Esophagus squamous epithelium (tissue), 4 donors: ENCODE measurements at regions not wholly inside any gene's neighbourhood (a gene's known extent, or its start where the extent isn't known, plus 50 kb on each side); places are given as distances from the start of the nearest gene placed in this dataset.

Experiments used
- POLR2A ChIP-seq, 4 donors: fragments of 450-650 bp; IDR thresholded peaks; one replicate each; pipeline ENCODE4 v1.6.1; 2017; ENCODE audit warnings: antibody characterized with exemption in 4 of 4, mild to moderate bottlenecking in 4 of 4, moderate library complexity in 3 of 4
- TF ChIP-seq, protein P1 (sequence below), 6 experiments: fragments of 450-650 bp in 4 of 6; fragments of 200-600 bp in 2 of 6; sonication (generic) in 2 of 6; IDR thresholded peaks; one replicate each; pipeline ENCODE4 v1.5.1; 2016 to 2019; ENCODE audit warnings: antibody characterized with exemption in 6 of 6, mild to moderate bottlenecking in 4 of 6, moderate library complexity in 4 of 6

DNA sequence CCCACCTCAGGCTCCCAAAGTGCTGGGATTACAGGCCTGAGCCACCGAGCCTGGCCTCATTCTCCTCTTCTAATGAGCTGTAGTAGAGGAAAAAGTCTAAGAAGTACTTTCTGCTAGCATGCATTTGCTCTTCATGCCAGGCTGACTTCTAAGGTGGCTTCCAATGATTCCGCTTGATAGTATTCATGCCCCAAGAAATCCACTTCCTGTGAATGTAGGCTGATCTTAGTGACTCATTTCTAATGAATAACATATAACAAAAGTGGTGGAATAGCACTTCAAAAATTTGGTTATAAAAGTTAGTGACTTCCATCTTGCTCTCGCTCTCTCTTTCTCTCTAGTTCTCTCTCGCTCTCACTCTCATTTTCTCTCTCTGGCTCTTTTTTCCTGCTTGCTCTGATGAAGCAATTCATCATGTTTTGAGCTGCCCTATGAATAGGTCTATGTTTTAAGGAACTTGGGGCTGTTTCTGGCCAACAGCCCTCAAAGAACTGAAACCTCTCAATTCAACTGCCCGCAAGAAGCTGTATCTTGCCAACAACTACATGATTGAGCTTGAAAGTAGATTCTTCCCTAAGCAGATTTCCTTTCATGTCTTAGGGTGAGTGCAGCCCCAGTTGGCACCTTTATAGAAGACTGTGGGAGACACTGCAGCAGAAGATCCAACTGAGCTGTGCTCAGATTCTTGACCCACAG is 282.9 kb downstream of the RMST start:
- TF ChIP-seq, protein P1, sequence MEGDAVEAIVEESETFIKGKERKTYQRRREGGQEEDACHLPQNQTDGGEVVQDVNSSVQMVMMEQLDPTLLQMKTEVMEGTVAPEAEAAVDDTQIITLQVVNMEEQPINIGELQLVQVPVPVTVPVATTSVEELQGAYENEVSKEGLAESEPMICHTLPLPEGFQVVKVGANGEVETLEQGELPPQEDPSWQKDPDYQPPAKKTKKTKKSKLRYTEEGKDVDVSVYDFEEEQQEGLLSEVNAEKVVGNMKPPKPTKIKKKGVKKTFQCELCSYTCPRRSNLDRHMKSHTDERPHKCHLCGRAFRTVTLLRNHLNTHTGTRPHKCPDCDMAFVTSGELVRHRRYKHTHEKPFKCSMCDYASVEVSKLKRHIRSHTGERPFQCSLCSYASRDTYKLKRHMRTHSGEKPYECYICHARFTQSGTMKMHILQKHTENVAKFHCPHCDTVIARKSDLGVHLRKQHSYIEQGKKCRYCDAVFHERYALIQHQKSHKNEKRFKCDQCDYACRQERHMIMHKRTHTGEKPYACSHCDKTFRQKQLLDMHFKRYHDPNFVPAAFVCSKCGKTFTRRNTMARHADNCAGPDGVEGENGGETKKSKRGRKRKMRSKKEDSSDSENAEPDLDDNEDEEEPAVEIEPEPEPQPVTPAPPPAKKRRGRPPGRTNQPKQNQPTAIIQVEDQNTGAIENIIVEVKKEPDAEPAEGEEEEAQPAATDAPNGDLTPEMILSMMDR (IDR thresholded peaks at IDR 0.05): no peak
- no peak for TF ChIP-seq POLR2A (IDR thresholded peaks at IDR 0.05)
